HG02759 (cell line): ENCODE measurements at regions not wholly inside any gene's neighbourhood (a gene's known extent, or its start where the extent isn't known, plus 50 kb on each side); places are given as distances from the start of the nearest gene placed in this dataset.
"Not testable (repeated sequence)": the region's sequence is repeated elsewhere in the genome, so short reads cannot be mapped to it uniquely, and the experiment has no call there.

ENCODE experiments used
- ATAC-seq: cut with Tn5 transposase; IDR thresholded peaks from one replicate; pipeline ENCODE4 v1.9.1; 2021; ENCODE audit warnings: mild to moderate bottlenecking, moderate library complexity; ENCODE audit not compliant: unreplicated experiment

- ATAC-seq, result no peak
Observed at GRCh38 chr11:71182791-71183677, 69.3 kb downstream of the SHANK2 start.

DNA sequence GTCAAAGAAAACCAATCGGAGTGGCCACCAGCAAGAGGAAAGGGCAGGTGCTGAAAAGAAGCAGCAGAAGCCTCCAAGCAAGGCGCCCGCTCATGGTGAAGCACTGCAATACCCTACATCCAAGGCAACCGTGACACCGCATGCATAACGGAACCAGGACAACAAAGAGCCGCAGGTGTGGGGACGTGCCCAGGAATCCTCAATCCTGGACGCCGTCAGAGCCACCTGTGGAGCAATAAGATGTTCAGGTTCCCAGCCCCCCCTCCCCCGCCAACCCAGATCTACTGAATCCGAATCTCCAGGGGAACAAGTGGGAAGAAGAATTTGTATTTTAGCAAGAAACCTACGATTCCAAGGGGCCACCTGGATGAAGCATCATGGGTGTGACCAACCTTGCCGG is 70.8 kb downstream of the SHANK2 start:
- ATAC-seq, result no peak

DNA sequence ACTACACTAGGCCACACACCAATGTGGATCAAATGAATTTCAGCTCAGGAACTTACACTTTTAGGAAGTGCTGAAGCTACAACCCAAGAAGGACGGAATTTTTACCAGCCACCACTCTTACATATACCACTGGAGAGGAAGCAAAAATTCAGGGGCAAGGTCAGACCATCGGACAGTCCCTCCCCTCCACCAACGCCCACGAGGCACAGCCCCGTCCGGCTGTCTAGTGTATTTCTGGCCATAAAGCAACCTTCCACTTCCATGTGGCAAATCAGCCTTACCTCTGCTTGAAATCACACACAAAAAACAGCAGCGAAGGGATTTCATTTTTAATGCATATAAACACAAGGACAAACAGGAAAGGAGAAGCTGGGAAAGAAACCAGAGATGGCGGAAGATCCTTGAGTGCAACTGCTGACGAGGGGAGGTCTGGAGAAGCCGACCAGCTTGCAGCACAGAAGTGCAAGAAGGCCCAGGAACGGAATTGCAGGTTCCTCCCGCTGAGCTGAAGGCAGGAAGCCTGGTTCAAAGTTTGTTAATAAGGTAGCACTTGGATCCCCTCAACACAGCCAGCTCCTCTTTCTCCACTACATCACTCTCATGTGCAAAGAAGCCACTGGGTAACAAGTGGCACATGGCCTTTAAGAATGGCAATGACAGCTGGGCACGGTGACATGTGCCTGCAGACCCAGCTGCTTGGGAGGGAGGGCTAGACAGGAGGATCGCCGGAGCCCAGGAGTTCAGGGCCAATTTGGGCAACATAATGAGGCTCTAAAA is 71.5 kb downstream of the SHANK2 start:
- ATAC-seq, result no peak

DNA sequence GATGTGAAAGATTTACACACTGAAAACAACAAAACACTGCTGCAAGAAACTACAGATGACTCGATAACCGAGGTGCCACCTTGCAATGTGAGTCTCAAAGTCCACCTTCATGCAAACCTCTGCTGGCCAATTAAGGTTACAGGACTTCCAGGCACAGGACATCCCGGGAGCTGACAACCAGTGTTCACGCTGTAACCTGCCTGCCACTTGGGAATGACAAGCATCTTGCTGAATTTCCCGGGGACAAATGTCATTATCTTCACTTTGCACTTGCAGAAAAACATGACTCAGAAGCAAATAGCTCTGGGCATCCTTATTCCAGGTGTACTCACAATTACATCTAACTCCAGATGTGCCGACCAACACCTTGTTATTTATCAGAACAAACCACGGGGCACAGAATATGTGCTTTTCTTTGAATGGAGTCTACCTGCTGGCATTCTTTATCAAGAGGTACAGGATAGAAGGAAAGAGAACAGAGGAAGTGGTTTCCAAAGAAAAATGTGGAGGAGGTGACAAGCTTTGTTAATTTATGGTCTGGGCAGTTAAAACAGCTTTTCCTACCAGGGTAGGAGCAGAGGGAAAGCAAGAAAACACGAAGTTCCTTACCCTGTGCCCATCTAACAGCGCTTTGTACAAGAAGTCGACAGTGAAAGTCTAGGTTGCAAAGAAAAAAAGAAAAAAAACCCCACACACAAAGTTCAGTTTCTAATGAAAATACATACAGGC is 72.3 kb downstream of the SHANK2 start:
- no peak for ATAC-seq

GRCh38 chr11:71178076-71178475 is 74.3 kb downstream of the SHANK2 start:
- no peak for ATAC-seq

- no peak for ATAC-seq
Observed at GRCh38 chr11:71176812-71177211, 75.6 kb downstream of the SHANK2 start.

- no peak for ATAC-seq
Observed at GRCh38 chr11:71173709-71174108, 78.7 kb downstream of the SHANK2 start.

- ATAC-seq, result no peak
Observed at GRCh38 chr11:71172680-71173079, 79.7 kb downstream of the SHANK2 start.

DNA sequence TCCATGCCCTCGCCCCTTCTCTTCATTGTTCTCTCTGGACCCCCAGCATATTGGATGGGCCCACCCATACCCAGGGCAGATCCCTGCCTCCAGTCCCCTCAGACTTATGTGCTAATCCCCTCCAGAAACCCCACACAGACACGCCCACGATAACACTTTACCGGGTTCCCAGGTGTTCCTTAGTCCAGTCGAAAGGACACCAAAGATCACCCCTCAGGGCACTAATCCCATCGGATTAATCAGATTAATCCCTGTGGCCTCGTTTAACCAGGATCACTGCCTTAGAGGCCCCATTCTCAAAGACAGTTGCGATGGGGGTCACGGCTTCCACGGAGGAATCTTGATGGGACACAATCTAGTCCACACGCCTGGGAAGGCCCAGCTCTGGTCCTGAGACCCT is 80.8 kb downstream of the SHANK2 start:
- no peak for ATAC-seq

DNA sequence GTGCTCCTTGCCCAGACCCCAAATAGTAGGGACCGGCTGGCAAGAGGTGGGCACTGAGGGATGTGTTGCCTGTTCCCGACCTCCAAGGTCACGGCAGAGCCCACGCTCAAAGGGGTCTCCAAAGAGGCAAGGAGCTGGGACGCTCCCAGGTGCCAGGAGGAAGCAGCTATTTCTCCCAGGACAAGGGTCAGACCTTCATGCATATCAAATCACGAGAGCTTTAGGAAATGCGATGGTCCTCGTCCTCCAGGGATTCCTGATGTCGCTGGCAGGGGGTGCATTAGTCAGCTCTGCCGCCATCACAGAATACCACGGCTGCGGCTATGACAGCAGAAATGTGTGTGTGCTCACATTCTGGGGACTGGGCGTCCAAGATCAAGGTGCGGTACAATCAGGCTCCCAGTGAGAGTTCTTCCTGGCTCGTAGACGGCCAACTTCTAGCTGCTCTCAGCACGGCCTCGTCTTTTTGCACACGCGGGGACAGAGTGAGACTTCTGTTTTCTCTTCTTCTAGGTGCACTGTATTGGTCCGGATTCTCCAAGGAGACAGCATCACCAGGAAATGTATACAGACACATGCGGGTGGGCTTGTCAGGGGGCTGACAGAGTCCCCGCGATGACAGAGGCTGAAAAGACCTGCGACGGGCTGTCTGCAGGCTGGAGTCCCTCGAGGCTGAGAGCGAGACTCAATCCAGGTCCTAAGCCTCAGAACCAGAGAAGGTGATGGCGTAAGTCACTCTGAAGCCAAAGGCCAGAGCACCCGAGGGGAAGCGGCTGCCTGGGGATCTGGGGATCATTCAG is 81.6 kb downstream of the SHANK2 start:
- no peak for ATAC-seq

DNA sequence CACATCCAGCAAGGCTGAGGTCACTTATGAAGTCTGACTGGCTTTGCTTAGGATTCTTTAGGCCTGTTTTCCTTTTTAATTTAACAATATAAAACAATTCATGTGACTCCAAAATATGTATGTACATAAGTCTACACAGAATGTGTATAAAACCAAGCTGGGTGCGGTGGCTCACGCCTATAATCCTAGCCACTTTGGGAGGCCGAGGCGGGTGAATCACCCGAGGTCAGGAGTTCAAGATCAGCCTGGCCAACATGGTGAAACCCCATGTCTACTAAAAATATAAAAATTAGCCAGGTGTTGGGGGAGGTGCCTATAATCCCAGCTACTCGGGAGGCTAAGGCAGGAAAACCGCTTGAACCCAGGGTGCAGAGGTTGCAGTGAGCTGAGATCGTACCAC is 83.1 kb downstream of the SHANK2 start:
- ATAC-seq, result no peak

GRCh38 chr11:71167814-71168213 is 84.6 kb downstream of the SHANK2 start:
- not testable (repeated sequence) for ATAC-seq

- no peak for ATAC-seq
Observed at GRCh38 chr11:71165771-71166170, 86.6 kb downstream of the SHANK2 start.

DNA sequence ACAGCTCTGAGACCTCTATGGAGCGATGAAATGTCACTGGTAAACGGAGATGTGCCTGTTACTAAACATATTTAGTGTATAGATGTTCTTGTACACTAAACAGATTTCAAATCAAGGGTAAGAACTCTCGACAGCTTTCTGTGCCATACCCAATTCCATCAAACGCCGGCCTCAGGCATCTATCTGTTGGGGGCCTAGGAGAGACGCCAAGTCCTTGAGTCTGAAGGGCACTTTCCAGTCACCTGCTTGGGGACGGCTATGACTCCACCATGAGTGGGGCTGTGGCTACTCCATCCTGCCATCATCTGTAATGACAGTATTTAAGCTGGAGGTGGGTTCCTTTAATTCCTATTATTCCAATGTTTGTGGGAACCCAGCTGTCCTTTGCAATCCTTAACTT is 87.8 kb downstream of the SHANK2 start:
- no peak for ATAC-seq

GRCh38 chr11:71164186-71164585 is 88.2 kb downstream of the SHANK2 start:
- ATAC-seq, result no peak

GRCh38 chr11:71163371-71163770 is 89.0 kb downstream of the SHANK2 start:
- no peak for ATAC-seq

DNA sequence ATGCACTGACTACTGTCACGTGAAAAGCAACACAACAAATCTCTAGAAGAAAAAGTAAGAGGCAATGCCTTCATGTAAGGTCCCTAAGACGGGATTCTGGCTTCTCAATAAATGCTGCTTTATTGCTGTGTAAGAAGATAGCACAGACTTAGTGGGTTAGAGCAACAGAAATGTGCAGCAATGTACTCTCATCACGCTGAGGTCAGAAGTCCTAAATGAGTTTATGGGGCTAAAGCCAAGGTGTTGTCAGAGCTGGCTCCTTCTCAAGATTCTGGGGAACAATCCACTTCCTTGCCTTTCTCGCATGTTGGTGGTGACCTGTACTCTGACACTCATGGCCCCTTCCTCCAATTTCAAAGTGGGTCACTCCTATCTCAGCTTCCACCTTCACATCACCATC is 93.4 kb downstream of the SHANK2 start:
- ATAC-seq, result no peak

GRCh38 chr11:71157676-71158075 is 94.7 kb downstream of the SHANK2 start:
- ATAC-seq, result not testable (repeated sequence)

- ATAC-seq, result no peak
Observed at GRCh38 chr11:71156301-71156700, 96.1 kb downstream of the SHANK2 start.

GRCh38 chr11:71155846-71156245 is 96.5 kb downstream of the SHANK2 start:
- no peak for ATAC-seq
